ENCODE measurements at regions not wholly inside any gene's neighbourhood (a gene's known extent, or its start where the extent isn't known, plus 50 kb on each side); places are given as distances from the start of the nearest gene placed in this dataset.
"Not testable (repeated sequence)": the region's sequence is repeated elsewhere in the genome, so short reads cannot be mapped to it uniquely, and the experiment has no call there.

DNA sequence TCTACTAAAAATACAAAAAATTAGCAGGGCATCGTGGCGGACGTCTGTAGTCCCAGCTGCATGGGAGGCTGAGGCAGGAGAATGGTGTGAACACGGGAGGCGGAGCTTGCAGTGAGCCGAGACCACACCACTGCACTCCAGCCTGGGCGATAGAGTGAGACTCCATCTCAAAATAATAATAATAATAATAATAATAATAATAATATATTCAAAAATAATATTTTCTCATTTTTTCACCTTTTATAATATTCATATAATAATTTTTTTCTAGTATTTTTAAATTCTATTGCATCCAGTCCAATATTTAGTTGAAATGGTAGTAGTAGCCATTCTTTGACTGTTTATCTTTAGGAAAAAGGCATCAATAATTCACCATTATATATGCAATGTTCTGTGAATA lies 1767.7 kb upstream of the ACO1 start:
- DNase-seq (ENCODE audit: low read depth in 2 of 2) = not testable (repeated sequence)

DNA sequence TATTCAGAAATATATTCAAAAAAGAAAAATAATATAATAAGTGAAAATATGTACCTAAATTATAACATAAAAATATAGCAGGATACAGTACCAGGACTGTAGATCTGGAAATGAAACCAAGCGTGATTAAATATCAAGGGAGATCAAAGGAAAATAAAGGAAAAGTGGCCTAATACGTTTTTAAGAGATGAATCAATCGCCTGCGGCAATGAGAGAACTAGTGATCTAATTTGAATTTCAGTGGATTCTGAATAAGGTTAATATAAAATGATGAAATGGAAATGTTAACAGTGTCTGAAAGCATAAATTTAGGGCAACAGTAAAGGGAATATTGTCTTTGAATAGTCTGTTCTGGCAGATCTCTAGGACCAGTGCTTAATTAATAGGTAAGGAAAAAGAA lies 1761.9 kb upstream of the ACO1 start:
- no peak for DNase-seq (ENCODE audit: low read depth in 2 of 2)

DNA sequence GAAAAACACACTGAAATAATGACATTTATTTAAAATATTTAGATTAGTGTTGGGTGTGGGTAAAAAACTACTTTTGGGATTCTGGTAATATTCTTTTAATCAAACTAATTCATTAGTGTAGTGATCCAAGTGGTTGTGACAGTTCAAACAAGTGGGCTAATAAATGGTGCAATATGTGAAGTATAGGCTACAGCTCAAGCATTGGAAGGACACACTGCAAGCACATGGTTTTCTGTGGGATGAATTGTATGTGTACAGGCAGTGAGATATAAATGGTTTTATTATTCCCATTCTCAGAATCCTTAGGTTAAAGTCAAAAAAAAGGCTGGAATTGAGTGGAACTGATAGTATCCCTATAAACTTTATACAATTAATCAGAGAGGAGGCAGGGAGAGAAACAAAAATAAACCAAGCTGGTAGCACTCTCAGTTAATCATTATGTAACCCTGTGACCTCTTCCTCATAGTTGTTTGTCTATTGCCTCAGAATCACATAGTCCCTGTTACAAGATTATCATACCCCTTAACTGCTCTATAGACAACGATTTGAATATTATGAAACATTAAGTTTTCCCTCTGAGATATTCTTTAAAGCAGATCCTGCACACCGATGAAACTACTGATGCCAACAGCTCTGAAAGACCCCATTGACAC lies 1755.4 kb upstream of the ACO1 start:
- no peak for DNase-seq (ENCODE audit: low read depth in 2 of 2)

DNA sequence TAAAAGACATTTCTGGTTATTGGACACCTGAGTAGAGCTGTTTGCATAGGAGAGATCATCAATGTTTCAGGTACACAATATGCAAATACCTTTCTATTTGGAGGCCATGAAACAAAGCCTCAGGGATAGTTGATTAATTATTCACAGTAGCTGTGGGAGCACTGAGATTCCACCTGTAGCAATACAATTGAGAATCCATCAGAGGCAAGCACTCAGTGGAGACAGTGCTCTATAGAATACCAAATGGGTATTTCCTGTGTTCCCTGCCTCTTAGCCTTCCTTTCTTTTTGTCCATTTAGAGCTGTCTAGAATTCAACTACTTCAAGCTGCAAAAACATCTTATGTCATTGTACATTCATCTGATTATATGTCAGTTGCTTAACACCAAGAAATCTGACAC lies 1754.0 kb upstream of the ACO1 start:
- DNase-seq (ENCODE audit: low read depth in 2 of 2) = no peak

GRCh38 chr9:30646639-30647038 lies 1737.8 kb upstream of the ACO1 start:
- not testable (repeated sequence) for DNase-seq (ENCODE audit: low read depth in 2 of 2)

GRCh38 chr9:30661925-30662324 lies 1722.5 kb upstream of the ACO1 start:
- no peak for DNase-seq (ENCODE audit: low read depth in 2 of 2)

DNA sequence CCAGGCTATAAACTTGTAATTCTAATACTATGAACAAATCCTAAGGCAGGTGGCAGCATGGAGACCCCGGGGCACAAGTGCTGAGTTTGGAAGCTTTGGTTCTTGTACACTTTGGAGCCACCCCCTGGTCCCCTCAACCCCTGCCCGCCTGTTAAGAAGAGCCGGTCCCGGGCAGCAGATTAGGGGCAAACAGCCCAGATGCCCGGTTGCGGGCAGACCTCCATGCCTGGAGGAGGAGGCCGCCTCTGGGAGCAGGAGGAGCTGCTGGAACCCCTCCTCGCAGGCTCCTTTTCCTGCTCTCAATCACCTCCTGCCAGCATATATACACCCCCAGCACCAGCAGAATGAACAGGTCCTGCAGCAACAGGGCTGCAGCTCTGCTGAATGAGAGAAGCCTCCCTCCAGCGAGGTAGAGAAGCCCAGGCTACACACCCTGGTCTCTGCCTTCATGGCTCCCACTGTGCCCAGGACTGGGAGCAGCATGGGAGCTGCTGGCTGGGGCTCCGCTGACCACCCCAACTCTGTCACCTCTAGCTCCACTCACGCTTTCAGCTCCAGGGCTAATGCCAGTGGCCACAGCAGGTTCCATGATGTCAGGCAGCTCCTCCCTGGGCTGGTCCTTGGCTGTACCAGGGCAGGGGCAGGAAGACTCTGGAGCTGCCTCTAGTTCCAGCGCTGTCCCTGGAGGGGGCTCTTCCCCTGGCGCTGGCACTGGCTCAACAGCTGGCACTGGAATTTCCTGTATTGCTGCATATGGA lies 1713.5 kb upstream of the ACO1 start:
- DNase-seq (ENCODE audit: low read depth in 2 of 2) = no peak

- no peak for DNase-seq (ENCODE audit: low read depth in 2 of 2)
These were observed 1711.3 kb upstream of the ACO1 start for GRCh38 chr9:30673132-30673531.

DNA sequence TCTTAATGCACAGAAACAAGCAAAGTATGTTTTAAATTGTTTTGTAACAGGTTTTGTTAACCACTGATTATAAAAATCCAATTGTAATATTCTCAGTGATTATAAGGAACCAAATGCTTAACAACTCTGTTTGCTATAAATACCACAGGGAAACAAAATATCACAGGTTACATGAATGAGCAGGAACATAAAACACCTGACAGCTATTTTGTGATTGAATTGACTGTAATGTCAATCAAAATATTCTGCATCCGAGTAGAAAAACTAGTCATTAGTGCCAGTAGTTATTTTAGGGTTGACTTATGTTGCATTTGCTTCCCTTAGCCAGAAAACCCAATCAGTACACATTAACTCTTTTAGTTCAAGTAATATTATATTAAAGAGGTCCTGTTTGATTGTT lies 1707.8 kb upstream of the ACO1 start:
- no peak for DNase-seq (ENCODE audit: low read depth in 2 of 2)

DNA sequence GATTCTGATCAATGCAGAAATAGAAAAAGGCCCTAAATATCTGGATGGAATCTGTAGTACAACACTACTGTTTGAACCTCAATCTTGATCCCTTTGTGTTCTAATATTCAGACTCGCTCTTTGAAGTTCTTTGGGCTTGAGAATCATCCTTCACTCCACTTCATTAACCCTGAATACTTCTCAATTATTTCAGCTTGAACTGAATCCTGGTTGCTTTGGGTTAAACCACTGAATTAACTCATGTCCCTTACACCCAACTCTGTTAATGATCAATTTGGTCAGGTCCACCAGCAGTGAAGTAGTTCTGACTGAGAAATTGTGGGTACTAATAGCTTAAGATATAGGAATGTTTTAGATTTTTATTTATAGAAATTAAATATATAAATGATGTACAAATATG lies 1707.2 kb upstream of the ACO1 start:
- DNase-seq (ENCODE audit: low read depth in 2 of 2) = no peak

DNA sequence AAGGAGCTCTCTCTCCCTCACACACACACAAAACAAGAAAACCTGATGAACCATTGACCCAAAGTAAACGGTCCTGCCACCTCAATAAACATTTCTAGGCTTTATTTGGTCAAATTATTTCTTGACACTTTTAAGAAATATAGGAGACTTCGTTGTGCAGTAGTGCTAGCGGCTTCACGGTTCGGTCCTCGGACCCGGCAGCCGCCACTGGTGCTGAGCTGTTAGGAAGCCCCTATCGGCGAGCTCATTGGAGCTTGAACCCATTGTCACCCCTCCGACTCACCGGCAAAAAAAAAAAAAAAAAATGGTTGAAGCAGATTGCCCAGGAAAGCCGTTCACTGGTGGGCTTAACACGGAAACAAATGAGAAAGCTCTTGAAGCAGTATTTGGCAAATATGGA lies 1695.6 kb upstream of the ACO1 start:
- no peak for DNase-seq (ENCODE audit: low read depth in 2 of 2)

GRCh38 chr9:30697958-30698357 lies 1686.5 kb upstream of the ACO1 start:
- DNase-seq (ENCODE audit: low read depth in 2 of 2) = no peak

GRCh38 chr9:30711591-30711990 lies 1672.9 kb upstream of the ACO1 start:
- DNase-seq (ENCODE audit: low read depth in 2 of 2) = no peak

DNA sequence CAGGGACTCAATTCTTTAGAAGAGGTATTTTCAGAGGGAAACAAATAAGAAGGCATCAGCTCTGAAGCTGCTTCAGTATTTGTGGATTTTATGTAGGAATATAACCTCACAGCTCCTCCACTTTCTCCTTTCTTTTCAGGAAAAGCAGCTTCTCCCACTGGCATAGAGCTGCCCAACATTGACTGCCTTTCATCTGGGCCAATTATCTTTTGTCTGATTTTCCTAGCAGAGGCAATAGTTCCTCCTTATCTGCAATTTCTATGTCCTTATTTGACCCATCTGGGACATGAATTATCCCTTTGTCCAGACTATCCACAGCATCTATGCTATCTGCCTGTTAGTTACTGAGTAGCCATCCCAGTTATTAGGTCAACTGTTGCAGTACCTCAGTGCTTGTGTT lies 1671.2 kb upstream of the ACO1 start:
- no peak for DNase-seq (ENCODE audit: low read depth in 2 of 2)

DNA sequence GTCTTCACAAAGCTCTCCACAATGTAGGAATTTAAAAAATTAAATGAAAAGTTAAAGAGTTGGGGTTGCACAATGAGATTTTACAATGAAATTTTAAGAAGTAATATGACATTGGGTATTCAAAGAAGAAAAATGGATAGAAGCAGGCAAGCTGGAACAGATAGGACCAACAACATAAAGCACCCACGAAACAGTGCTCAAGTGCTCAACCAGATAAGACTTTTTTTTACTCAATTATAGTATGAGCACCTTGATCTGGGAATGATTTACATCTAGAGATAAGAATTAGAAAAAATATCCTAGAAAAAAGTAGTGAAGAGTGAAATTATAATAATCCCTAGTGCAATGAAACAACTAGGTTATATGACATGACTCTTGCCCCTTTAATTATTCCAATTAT lies 1670.1 kb upstream of the ACO1 start:
- no peak for DNase-seq (ENCODE audit: low read depth in 2 of 2)

DNA sequence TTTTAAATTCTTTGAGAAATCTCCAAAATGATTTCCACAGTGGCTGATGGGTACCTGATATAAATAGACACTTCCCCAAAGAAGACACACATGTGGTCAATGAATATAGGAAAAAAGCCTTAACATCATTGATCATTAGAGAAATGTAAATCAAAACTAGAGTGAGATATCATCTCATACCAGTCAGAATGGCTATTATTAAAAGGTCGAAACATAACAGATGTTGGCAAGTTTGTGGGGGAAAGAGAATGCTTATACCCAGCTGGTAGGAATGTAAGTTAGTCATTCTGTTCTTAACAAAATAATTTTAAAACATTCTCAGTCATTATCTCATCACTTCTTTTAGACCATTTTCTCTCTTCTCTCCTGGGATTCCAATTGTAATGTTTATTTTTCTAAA lies 1666.0 kb upstream of the ACO1 start:
- DNase-seq (ENCODE audit: low read depth in 2 of 2) = no peak

- DNase-seq (ENCODE audit: low read depth in 2 of 2) = no peak
These were observed 1662.4 kb upstream of the ACO1 start for GRCh38 chr9:30722065-30722464.

DNA sequence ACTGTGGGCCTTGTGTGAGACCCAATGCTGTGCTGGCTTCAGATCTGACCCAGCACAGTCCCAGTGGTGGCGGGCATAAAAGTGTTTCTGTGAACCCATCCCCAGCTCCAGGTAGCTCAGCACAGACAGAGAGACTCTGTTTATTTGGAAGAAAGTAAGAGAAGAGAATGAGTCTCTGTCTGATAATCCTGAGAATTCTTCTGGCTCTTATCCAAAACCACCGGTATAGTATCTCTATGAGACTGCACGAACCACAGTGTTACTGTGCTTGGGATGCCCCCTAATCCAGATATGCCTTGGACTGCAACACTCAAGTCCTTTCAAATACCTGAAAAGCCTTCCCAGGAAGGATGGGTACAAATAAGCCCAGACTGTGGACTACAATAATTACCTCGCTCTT lies 1660.8 kb upstream of the ACO1 start:
- DNase-seq (ENCODE audit: low read depth in 2 of 2) = no peak

- DNase-seq (ENCODE audit: low read depth in 2 of 2) = no peak
These were observed 1652.4 kb upstream of the ACO1 start for GRCh38 chr9:30732060-30732459.

- no peak for DNase-seq (ENCODE audit: low read depth in 2 of 2)
These were observed 1639.6 kb upstream of the ACO1 start for GRCh38 chr9:30744871-30745270.

GRCh38 chr9:30746589-30746988 lies 1637.9 kb upstream of the ACO1 start:
- no peak for DNase-seq (ENCODE audit: low read depth in 2 of 2)

GRCh38 chr9:30757723-30758122 lies 1626.7 kb upstream of the ACO1 start:
- DNase-seq (ENCODE audit: low read depth in 2 of 2) = no peak

DNA sequence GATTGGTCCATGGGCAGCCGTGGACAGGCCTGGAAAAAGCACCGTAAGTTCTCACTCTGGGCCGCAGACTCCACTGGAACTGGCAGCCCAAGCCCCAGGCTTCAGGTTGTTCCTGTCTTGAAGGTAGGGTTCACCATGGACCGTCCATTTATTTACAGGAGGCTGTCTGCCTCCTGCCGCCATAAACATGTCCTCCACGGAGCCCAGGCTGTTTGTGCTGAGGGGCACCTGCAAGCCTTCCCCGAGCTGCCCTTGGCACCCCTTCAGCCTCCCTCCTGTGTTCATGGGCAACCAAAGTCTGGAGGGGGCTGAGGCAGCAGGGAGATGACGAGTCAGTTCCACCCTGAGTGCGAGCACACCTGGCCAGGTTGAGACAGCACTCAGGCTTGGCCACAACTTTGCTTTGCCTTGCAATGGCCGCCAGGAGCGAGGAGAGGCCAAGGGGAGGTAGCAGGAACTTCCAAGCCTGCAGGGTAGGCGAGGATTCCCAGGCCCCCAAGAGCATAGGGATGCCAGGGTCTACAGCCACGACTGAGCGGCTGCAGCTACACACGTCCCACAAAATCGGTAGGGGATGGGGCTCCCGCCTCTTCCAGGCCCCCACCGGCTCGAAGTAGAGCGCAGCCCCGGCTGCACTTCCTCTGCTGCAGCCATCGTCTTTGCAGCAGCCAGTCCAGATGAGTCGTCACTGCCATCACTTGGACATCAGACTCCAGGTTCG lies 1625.6 kb upstream of the ACO1 start:
- DNase-seq (ENCODE audit: low read depth in 2 of 2) = no peak
